ENCODE measurements at regions not wholly inside any gene's neighbourhood (a gene's known extent, or its start where the extent isn't known, plus 50 kb on each side); places are given as distances from the start of the nearest gene placed in this dataset.
A peak's percentile ranks its signal among the peaks of the same experiment; 100 is the strongest.

- in situ Hi-C loops (cut with HindIII; ENCODE audit: low sequenced_read_pairs) = no loop called here
- TF ChIP-seq, protein P1, sequence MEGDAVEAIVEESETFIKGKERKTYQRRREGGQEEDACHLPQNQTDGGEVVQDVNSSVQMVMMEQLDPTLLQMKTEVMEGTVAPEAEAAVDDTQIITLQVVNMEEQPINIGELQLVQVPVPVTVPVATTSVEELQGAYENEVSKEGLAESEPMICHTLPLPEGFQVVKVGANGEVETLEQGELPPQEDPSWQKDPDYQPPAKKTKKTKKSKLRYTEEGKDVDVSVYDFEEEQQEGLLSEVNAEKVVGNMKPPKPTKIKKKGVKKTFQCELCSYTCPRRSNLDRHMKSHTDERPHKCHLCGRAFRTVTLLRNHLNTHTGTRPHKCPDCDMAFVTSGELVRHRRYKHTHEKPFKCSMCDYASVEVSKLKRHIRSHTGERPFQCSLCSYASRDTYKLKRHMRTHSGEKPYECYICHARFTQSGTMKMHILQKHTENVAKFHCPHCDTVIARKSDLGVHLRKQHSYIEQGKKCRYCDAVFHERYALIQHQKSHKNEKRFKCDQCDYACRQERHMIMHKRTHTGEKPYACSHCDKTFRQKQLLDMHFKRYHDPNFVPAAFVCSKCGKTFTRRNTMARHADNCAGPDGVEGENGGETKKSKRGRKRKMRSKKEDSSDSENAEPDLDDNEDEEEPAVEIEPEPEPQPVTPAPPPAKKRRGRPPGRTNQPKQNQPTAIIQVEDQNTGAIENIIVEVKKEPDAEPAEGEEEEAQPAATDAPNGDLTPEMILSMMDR (IDR thresholded peaks at IDR 0.05; ENCODE audit: low read depth, low read length, missing control alignments) = no peak
- no peak overlapping the region for H3K4me3 ChIP-seq (ENCODE audit: low read depth, low read length)
- no peak for DNase-seq (ENCODE audit: low read depth)
Measured at GRCh38 chr20:11197851-11198250, 524.1 kb upstream of the JAG1 start.

GRCh38 chr20:11200423-11200822 lies 526.6 kb upstream of the JAG1 start:
- DNase-seq (ENCODE audit: low read depth) = no peak
- no peak overlapping the region for H3K4me3 ChIP-seq (ENCODE audit: low read depth, low read length)
- TF ChIP-seq, protein P1 (IDR thresholded peaks at IDR 0.05; ENCODE audit: low read depth, low read length, missing control alignments) = no peak
- in situ Hi-C loops (cut with HindIII; ENCODE audit: low sequenced_read_pairs) = no loop called here

GRCh38 chr20:11204926-11205768 lies 531.3 kb upstream of the JAG1 start:
- H3K4me3 ChIP-seq (ENCODE audit: low read depth, low read length) = no peak overlapping the region
- in situ Hi-C loops (cut with HindIII; ENCODE audit: low sequenced_read_pairs) = no loop called here
- DNase-seq (ENCODE audit: low read depth) = peak; percentile 45
- TF ChIP-seq, protein P1 (IDR thresholded peaks at IDR 0.05; ENCODE audit: low read depth, low read length, missing control alignments) = peak; percentile 82

- no peak for DNase-seq (ENCODE audit: low read depth)
- in situ Hi-C loops (cut with HindIII; ENCODE audit: low sequenced_read_pairs) = no loop called here
- TF ChIP-seq, protein P1 (IDR thresholded peaks at IDR 0.05; ENCODE audit: low read depth, low read length, missing control alignments) = no peak
- no peak overlapping the region for H3K4me3 ChIP-seq (ENCODE audit: low read depth, low read length)
Measured at GRCh38 chr20:11205769-11206362, 532.1 kb upstream of the JAG1 start.

GRCh38 chr20:11207749-11208502 lies 534.1 kb upstream of the JAG1 start:
- H3K4me3 ChIP-seq (ENCODE audit: low read depth, low read length) = no peak overlapping the region
- DNase-seq (ENCODE audit: low read depth) = no peak
- in situ Hi-C loops (cut with HindIII; ENCODE audit: low sequenced_read_pairs) = no loop called here
- TF ChIP-seq, protein P1 (IDR thresholded peaks at IDR 0.05; ENCODE audit: low read depth, low read length, missing control alignments) = no peak

DNA sequence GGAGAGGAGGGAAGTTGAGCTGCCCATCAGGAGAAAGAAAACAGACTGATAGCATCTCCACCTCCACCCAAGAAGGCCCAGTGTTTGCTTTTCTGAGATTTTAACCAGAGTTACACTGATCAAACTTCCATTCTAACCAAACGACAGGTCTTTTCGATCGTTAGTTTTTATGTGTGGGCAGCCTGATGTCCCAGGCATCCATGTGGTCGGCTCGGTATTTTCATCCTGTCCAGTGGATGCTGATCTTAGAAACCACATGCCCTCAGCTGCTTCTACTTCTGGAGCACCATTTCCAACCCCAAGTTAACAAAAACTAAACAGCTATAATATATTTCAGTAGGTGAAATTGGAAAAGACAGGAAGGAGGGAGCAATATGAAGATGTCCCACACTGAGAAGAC lies 536.8 kb upstream of the JAG1 start:
- no peak overlapping the region for H3K4me3 ChIP-seq (ENCODE audit: low read depth, low read length)
- in situ Hi-C loops (cut with HindIII; ENCODE audit: low sequenced_read_pairs) = no loop called here
- DNase-seq (ENCODE audit: low read depth) = no peak
- TF ChIP-seq, protein P1 (IDR thresholded peaks at IDR 0.05; ENCODE audit: low read depth, low read length, missing control alignments) = no peak

All from astrocyte of the cerebellum (primary cell).